HFF-Myc (cell line): ENCODE measurements at regions not wholly inside any gene's neighbourhood (a gene's known extent, or its start where the extent isn't known, plus 50 kb on each side); places are given as distances from the start of the nearest gene placed in this dataset.
"Not testable (repeated sequence)": the region's sequence is repeated elsewhere in the genome, so short reads cannot be mapped to it uniquely, and the experiment has no call there.

Experiments used
- DNase-seq: peaks from one replicate; pipeline ENCODE4 v3.0.0-alpha.2; 2011; ENCODE audit warnings: low read depth; ENCODE audit errors: extremely low read depth
- H3K4me3 ChIP-seq: replicated peaks from 2 replicates; pipeline ENCODE4 v1.5.1; 2011; ENCODE audit warnings: low read depth, mild to moderate bottlenecking, control low read depth, low read length
- TF ChIP-seq, protein P1 (sequence below): IDR thresholded peaks from 2 replicates; pipeline ENCODE4 v1.5.1; 2012; ENCODE audit warnings: mild to moderate bottlenecking, low read depth, low read length, control low read depth; ENCODE audit errors: missing control alignments

DNA sequence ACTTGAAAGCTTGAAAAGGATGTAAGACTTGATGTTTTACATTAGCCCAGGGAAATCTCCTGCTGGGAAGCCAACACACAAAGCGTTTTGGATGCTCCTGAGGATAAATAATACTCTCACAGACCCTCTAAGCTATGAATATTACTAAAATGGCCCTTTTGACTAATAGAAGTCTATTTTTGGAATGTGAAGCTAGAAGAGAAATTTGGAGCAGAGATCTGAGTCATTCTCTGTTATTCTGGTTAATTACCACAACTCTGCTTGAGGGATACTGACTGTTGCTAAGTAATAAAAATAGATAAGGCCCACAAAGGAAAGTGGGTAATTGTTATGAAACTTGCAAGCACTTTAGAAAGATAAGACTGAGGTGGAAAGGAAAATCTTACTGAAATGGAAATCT is 346.2 kb upstream of the STXBP6 start:
- H3K4me3 ChIP-seq: no peak overlapping the region
- TF ChIP-seq, protein P1, sequence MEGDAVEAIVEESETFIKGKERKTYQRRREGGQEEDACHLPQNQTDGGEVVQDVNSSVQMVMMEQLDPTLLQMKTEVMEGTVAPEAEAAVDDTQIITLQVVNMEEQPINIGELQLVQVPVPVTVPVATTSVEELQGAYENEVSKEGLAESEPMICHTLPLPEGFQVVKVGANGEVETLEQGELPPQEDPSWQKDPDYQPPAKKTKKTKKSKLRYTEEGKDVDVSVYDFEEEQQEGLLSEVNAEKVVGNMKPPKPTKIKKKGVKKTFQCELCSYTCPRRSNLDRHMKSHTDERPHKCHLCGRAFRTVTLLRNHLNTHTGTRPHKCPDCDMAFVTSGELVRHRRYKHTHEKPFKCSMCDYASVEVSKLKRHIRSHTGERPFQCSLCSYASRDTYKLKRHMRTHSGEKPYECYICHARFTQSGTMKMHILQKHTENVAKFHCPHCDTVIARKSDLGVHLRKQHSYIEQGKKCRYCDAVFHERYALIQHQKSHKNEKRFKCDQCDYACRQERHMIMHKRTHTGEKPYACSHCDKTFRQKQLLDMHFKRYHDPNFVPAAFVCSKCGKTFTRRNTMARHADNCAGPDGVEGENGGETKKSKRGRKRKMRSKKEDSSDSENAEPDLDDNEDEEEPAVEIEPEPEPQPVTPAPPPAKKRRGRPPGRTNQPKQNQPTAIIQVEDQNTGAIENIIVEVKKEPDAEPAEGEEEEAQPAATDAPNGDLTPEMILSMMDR: no peak
- no peak for DNase-seq

DNA sequence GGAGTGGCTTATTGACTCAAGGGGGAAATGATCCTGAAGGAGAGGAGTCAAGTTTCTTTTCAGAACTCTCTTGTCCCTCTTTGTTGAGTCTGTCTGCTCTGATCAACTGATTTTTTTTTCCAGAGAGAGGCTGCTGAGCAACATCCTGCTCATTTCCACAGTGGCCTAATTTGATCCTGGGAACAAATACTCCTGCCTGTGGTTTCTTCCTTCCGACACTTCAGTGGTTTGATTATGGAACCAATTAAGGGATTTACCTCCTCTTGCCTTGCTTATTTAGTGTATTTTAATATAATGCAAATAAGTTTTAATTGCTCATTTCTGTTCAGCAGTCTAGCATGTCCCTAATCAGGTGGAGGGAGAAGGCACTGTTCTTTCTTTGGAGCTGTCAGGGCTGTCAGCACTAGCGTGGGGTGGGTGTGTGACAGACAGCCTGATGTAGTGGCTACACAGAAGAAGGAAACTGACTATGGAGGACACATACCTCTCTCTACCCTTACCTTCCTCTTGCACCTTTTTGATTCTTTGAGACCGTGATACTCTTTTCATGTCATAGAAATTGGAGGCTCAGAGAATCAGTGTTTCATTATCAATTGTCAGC is 344.9 kb upstream of the STXBP6 start:
- TF ChIP-seq, protein P1: no peak
- DNase-seq: no peak

DNA sequence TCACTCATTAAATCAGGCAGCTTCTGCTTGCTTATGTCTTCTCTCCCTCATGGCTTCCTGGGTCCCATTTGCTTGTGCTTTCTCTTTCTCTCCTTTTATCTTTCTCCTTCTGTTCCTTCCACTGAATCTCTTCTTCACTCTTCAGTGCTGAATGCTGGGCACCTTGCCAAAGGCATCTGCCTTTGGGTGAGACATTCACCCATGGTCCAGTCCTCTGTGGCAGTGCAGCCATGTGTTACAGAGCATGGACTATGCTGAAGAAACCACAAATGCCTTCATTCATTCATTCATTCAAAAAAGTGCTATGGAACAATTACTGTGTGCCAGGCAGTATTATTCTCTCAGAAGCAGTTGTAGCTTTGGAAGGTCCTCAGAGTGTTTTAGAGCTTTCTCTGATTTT is 344.4 kb upstream of the STXBP6 start:
- no peak for DNase-seq
- TF ChIP-seq, protein P1: no peak
- no peak overlapping the region for H3K4me3 ChIP-seq

More for the DNA sequence above, 344.9 kb upstream of the STXBP6 start:
- no peak overlapping the region for H3K4me3 ChIP-seq

DNA sequence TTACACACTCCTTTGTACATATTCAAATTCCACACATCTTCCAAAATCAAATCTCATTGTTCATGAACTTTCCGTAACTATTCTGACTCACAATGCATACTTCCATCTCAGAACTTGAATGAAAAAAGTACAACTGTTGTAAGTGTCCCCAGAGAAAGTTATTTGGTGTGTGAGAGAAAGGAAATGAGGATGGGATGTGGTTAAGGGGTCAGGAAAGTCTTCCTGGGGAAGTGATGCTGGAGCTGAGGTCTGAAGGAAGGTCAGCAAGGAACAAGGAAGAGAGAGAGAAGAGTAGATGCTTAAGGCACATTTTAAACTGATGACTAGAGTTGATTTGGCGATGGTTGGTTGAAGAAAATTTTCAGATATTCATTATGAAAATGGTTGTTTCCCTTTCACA is 340.0 kb upstream of the STXBP6 start:
- TF ChIP-seq, protein P1: no peak
- DNase-seq: no peak
- H3K4me3 ChIP-seq: no peak overlapping the region

DNA sequence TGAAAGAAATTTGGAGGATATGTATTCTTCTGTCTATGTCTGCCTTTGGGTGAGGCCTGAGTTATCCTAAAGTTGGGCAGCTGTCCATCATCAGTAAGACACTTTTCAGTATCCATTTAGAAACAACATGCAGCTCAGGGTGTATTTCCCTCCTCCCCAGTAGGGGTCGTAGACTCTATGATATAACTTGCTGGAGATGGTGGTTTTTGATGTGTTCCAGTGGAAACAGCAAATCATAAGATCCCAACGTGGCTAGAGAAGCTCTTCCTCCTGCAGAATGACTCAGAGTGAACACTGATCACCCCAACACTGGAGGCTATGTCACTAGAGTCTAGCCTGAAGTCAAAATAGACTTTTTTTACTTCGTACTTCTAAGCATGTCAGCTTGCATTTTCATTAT is 331.6 kb upstream of the STXBP6 start:
- no peak for DNase-seq
- no peak overlapping the region for H3K4me3 ChIP-seq
- TF ChIP-seq, protein P1: peak; percentile 30

DNA sequence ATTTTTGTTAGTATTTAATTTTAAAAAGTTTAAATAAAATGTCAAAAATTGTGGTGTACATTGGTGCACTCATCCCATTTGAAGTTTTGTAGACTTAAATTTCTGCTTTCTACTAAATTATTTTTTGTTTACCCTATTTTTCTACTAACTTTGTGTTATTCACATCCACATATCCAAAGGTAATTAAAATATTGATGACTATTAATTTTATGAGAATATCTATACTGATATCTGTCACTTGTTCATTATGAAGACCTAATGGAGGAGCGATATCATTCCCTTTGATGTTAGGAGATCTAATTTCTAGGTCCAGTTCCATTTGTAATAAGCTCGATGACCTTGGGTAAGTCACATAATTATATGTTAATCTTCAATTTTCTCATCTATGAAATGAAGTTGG is 325.7 kb upstream of the STXBP6 start:
- TF ChIP-seq, protein P1: no peak
- no peak for DNase-seq
- H3K4me3 ChIP-seq: no peak overlapping the region

DNA sequence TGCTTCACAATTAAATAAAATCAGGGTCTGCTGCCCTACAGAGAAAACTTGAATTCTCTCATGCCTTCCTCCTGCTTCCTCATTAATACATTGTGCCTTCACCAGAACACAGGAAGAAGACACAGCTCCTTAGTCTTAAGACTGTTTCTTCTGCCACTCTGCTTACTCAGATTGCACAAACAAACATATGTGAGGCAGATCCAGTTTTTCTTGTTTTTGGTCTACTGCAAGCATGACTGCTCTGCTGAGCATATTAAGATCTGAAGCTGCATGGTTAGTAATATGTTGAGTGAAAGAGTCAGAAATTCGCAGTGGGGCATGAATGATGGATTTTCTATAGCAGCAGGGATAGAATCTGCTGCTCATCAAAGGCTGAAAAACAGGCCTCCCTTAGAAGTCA is 321.1 kb upstream of the STXBP6 start:
- no peak overlapping the region for H3K4me3 ChIP-seq
- TF ChIP-seq, protein P1: no peak
- no peak for DNase-seq

DNA sequence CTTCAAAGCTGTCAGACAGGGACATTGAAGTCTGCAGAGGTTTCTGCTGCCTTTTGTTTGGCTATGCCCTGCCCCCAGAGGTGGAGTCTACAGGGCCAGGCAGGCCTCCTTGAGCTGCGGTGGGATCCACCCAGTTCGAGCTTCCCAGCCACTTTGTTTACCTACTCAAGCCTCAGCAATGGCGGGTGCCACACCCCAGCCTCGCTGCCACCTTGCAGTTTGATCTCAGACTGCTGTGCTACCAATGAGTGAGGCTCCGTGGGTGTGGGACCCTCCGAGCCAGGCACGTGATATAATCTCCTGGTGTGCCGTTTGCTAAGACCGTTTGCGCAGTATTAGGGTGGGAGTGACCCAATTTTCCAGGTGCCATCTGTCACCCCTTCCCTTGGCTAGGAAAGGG is 320.1 kb upstream of the STXBP6 start:
- not testable (repeated sequence) for DNase-seq

More for the DNA sequence above, 320.1 kb upstream of the STXBP6 start:
- not testable (repeated sequence) for H3K4me3 ChIP-seq
